Smooth muscle cell (in vitro differentiated cells): ENCODE measurements at regions not wholly inside any gene's neighbourhood (a gene's known extent, or its start where the extent isn't known, plus 50 kb on each side); places are given as distances from the start of the nearest gene placed in this dataset.

Experiments used
- DNase-seq: peaks from one replicate; lab custom pipeline; 2025; ENCODE audit not compliant: unreplicated experiment; lab: John Stamatoyannopoulos, UW
- H2AFZ ChIP-seq: fragments of 200-600 bp; sonication (generic); 2 replicates; pipeline ENCODE4 v1.6.0; 2016; ENCODE audit warnings: antibody characterized with exemption, low read depth, mild to moderate bottlenecking
- H3F3A ChIP-seq: fragments of 200-600 bp; sonication (generic); 2 replicates; pipeline ENCODE4 v1.6.0; 2017; ENCODE audit warnings: antibody characterized with exemption, low read depth
- H3K27ac ChIP-seq: fragments of 200-600 bp; sonication (generic); 2 replicates; pipeline ENCODE4 v1.5.1; 2016; ENCODE audit warnings: low read depth, mild to moderate bottlenecking
- H3K27me3 ChIP-seq: fragments of 200-600 bp; sonication (generic); 2 replicates; pipeline ENCODE4 v1.6.1; 2016; ENCODE audit warnings: low read depth, mild to moderate bottlenecking
- H3K36me3 ChIP-seq: fragments of 200-600 bp; sonication (generic); 2 replicates; pipeline ENCODE4 v1.5.1; 2016; ENCODE audit warnings: low read depth
- H3K4me1 ChIP-seq: fragments of 200-600 bp; sonication (generic); 2 replicates; pipeline ENCODE4 v1.5.1; 2016; ENCODE audit warnings: low read depth
- H3K4me2 ChIP-seq: fragments of 200-600 bp; sonication (generic); 2 replicates; pipeline ENCODE4 v1.6.0; 2016; ENCODE audit warnings: mild to moderate bottlenecking
- H3K4me3 ChIP-seq: fragments of 200-600 bp; sonication (generic); 2 replicates; pipeline ENCODE4 v1.5.1; 2016; ENCODE audit warnings: mild to moderate bottlenecking
- H3K79me2 ChIP-seq: fragments of 200-600 bp; sonication (generic); 2 replicates; pipeline ENCODE4 v1.6.0; 2016; ENCODE audit warnings: low read depth, mild to moderate bottlenecking
- H3K9ac ChIP-seq: fragments of 200-600 bp; sonication (generic); 2 replicates; pipeline ENCODE4 v1.6.0; 2016; ENCODE audit warnings: low read depth
- H3K9me3 ChIP-seq: fragments of 200-600 bp; sonication (generic); replicated peaks from 2 replicates; pipeline ENCODE4 v1.5.1; 2016; ENCODE audit warnings: low read depth
- H4K20me1 ChIP-seq: fragments of 200-600 bp; sonication (generic); 2 replicates; pipeline ENCODE4 v1.6.0; 2016; ENCODE audit warnings: low read depth
- WGBS: methylation state at CpG from one replicate; pipeline ENCODE4 v1.1.7; 2016; ENCODE audit warnings: low lambda C conversion rate; 5-methylcytosine and 5-hydroxymethylcytosine counted together
- TF ChIP-seq, protein P1 (sequence below): fragments of 200-600 bp; sonication (generic); IDR thresholded peaks from 2 replicates; pipeline ENCODE4 v1.5.1; 2017; ENCODE audit warnings: borderline replicate concordance, mild to moderate bottlenecking, antibody characterized with exemption; ENCODE audit not compliant: insufficient read depth, poor library complexity, severe bottlenecking

DNA sequence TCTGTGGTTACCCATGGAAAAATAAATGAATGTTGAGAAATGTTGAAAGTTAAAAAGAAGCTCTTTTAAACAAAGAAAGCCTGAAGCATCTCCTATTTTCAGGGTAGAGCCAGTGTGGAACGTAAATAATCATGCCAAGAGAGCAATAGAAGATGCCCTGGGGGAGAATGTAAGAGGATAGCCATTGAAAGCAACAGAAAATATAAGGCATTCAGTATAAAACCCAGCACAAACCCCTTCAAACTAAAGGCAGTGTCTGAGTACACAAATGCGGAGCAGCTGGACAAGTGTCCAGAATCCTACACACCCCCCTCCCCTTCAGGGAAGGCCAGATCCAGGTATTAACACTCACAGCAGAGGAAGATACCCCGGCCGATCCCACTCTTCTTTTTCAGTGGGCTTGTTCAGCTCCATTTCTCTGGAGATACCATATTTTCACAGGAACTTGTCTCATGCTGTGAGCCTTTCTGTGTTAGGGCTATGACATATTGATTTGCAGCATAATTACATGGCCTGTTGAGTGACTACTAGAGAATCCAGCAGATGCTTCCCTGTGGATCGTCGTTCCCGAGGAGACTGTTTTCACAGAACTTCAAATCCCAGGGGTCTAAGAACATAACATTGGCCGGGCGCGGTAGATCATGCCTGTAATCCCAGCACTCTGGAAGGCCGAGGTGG is 101.2 kb downstream of the PLK2 start:
- Histone ChIP-seq H3K4me1 (peaks cover 4% of the 10 kb centered on the region), H3K79me2 (no peaks in the 10 kb centered on the region), H3K27ac (no peak overlapping the region), H3F3A (peaks cover 4% of the 10 kb centered on the region), H3K27me3 (no peaks in the 10 kb centered on the region), H3K9ac (no peak overlapping the region), H3K4me2 (no peak overlapping the region), H3K36me3 (no peaks in the 10 kb centered on the region), H2AFZ (no peak overlapping the region), H3K9me3 (no peaks in the 10 kb centered on the region), H4K20me1 (no peaks in the 10 kb centered on the region), H3K4me3 (no peak overlapping the region)
- 80% methylated on average over 11 of the region's 11 CpGs for WGBS
- TF ChIP-seq, protein P1, sequence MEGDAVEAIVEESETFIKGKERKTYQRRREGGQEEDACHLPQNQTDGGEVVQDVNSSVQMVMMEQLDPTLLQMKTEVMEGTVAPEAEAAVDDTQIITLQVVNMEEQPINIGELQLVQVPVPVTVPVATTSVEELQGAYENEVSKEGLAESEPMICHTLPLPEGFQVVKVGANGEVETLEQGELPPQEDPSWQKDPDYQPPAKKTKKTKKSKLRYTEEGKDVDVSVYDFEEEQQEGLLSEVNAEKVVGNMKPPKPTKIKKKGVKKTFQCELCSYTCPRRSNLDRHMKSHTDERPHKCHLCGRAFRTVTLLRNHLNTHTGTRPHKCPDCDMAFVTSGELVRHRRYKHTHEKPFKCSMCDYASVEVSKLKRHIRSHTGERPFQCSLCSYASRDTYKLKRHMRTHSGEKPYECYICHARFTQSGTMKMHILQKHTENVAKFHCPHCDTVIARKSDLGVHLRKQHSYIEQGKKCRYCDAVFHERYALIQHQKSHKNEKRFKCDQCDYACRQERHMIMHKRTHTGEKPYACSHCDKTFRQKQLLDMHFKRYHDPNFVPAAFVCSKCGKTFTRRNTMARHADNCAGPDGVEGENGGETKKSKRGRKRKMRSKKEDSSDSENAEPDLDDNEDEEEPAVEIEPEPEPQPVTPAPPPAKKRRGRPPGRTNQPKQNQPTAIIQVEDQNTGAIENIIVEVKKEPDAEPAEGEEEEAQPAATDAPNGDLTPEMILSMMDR = no peak
- DNase-seq = no peak

DNA sequence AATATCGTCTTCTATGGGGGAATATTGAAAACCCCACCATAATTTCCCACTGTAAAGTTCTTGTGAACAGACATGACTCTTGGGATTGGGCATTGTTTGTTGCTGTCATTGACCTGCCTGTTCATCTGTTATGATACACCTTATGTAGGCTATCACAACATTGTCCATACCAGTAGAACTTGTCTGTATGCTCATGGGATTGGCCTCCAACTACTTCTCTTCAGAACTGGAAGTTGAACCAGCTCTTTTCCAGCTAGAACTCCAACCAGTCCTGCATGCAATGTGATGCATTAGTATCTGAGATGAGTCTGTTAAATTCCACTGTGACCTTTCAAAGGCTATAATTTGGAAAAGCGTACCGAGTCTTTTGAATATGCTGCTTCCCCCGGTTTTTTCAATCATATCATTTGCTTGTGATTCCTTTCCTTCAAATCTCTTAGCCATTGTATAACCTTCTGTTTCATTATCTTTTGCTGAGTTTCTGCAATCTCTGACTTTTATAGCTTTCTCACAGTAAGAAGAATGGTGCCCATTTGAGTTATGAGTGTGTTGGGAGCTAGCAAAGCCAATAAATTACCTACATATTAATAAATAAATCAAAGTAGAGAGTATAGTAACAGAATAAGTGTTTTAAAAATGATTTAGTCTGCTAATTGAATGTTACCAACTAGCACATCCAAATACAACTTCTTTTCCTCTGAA is 101.9 kb downstream of the PLK2 start:
- Histone ChIP-seq H3K4me1 (peaks cover 4% of the 10 kb centered on the region), H3K9ac (no peak overlapping the region), H3K36me3 (no peaks in the 10 kb centered on the region), H2AFZ (no peak overlapping the region), H3K27ac (no peak overlapping the region), H3K4me2 (no peak overlapping the region), H3F3A (peaks cover 7% of the 10 kb centered on the region), H3K79me2 (no peaks in the 10 kb centered on the region), H4K20me1 (no peaks in the 10 kb centered on the region), H3K4me3 (no peak overlapping the region), H3K27me3 (no peaks in the 10 kb centered on the region), H3K9me3 (no peaks in the 10 kb centered on the region)
- no peak for DNase-seq
- TF ChIP-seq, protein P1 = no peak
- 89% methylated on average over 4 of the region's 4 CpGs for WGBS

DNA sequence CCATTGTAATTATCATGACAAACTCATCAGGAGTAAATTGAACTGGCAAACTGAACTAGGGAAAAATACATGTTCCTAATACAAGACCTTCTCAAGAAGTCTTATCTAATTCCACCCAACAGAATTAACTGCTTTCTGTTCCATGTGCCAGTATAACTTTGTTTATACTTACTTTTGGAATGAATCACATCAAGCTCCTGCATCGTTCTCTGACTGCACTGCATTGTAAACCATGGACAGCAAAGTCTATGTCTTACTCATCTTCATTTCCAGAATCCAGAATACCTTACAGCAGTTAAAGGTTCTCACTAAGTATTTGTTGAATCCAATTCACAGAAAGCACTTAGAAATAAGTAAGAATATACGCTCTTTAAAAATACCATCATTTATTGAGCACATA is 102.8 kb downstream of the PLK2 start:
- no peaks in the 10 kb centered on the region for H3K36me3 ChIP-seq
- no peaks in the 10 kb centered on the region for H3K27me3 ChIP-seq
- TF ChIP-seq, protein P1 = no peak
- H2AFZ ChIP-seq = no peak overlapping the region
- H3K4me2 ChIP-seq = no peak overlapping the region
- H4K20me1 ChIP-seq = no peaks in the 10 kb centered on the region
- peaks cover 4% of the 10 kb centered on the region for H3K4me1 ChIP-seq
- no peak overlapping the region for H3K9ac ChIP-seq
- H3K79me2 ChIP-seq = no peaks in the 10 kb centered on the region
- peaks cover 7% of the 10 kb centered on the region for H3F3A ChIP-seq
- no peaks in the 10 kb centered on the region for H3K9me3 ChIP-seq
- no peak for DNase-seq
- no peak overlapping the region for H3K27ac ChIP-seq
- no peak overlapping the region for H3K4me3 ChIP-seq
- WGBS = 61% methylated on average over 2 of the region's 2 CpGs

DNA sequence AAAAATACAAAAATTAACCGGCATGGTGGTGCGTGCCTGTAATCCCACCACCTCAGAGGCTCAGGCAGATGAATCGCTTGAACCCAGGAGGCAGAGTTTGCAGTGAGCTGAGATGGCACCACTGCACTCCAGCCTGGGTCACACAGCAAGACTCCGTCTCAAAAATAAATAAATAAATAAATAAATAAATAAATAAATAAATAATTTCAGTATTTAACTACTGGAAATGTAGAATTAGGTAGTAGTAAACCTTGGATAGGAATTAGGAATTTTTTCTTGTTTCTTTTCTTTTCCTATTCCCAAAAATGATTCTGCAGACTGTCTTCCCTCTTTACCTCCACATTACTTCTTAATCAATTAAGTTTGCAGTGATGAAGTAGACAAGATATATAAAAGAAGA is 103.2 kb downstream of the PLK2 start:
- no peaks in the 10 kb centered on the region for H3K36me3 ChIP-seq
- H3K4me2 ChIP-seq = no peak overlapping the region
- H3K79me2 ChIP-seq = no peaks in the 10 kb centered on the region
- H3K4me3 ChIP-seq = no peak overlapping the region
- H3K27ac ChIP-seq = no peak overlapping the region
- no peak overlapping the region for H2AFZ ChIP-seq
- peaks cover 4% of the 10 kb centered on the region for H3K4me1 ChIP-seq
- H4K20me1 ChIP-seq = no peaks in the 10 kb centered on the region
- DNase-seq = no peak
- peaks cover 7% of the 10 kb centered on the region for H3F3A ChIP-seq
- TF ChIP-seq, protein P1 = no peak
- H3K9me3 ChIP-seq = no peaks in the 10 kb centered on the region
- no peaks in the 10 kb centered on the region for H3K27me3 ChIP-seq
- H3K9ac ChIP-seq = no peak overlapping the region
- 99% methylated on average over 4 of the region's 4 CpGs for WGBS
